Smooth muscle cell of the brain vasculature (primary cell): ENCODE measurements at regions not wholly inside any gene's neighbourhood (a gene's known extent, or its start where the extent isn't known, plus 50 kb on each side); places are given as distances from the start of the nearest gene placed in this dataset.

Experiments
- DNase-seq: peaks from one replicate; pipeline ENCODE4 v3.0.0-alpha.2; 2012; ENCODE audit warnings: low read depth, low spot score

GRCh38 chr5:167248257-167248656 is 1043.2 kb upstream of the WWC1 start:
- DNase-seq, result no peak

- no peak for DNase-seq
These were observed 1040.4 kb upstream of the WWC1 start for GRCh38 chr5:167250996-167251395.

GRCh38 chr5:167254132-167254531 is 1037.3 kb upstream of the WWC1 start:
- DNase-seq, result no peak

GRCh38 chr5:167255926-167256325 is 1035.5 kb upstream of the WWC1 start:
- no peak for DNase-seq

- no peak for DNase-seq
These were observed 1031.6 kb upstream of the WWC1 start for GRCh38 chr5:167259806-167260205.

GRCh38 chr5:167261309-167262100 is 1029.9 kb upstream of the WWC1 start:
- no peak for DNase-seq

GRCh38 chr5:167263185-167263584 is 1028.3 kb upstream of the WWC1 start:
- no peak for DNase-seq

GRCh38 chr5:167264348-167264747 is 1027.1 kb upstream of the WWC1 start:
- no peak for DNase-seq

GRCh38 chr5:167268337-167268736 is 1023.1 kb upstream of the WWC1 start:
- no peak for DNase-seq

GRCh38 chr5:167269146-167269545 is 1022.3 kb upstream of the WWC1 start:
- no peak for DNase-seq

- DNase-seq, result no peak
These were observed 1020.4 kb upstream of the WWC1 start for GRCh38 chr5:167271081-167271480.

- DNase-seq, result no peak
These were observed 1019.9 kb upstream of the WWC1 start for GRCh38 chr5:167271511-167271910.

GRCh38 chr5:167280111-167280510 is 1011.3 kb upstream of the WWC1 start:
- peak; percentile 69 for DNase-seq

- no peak for DNase-seq
These were observed 1009.5 kb upstream of the WWC1 start for GRCh38 chr5:167281925-167282324.

GRCh38 chr5:167283691-167284090 is 1007.8 kb upstream of the WWC1 start:
- DNase-seq, result no peak

GRCh38 chr5:167284222-167284890 is 1007.1 kb upstream of the WWC1 start:
- no peak for DNase-seq

GRCh38 chr5:167285591-167285990 is 1005.9 kb upstream of the WWC1 start:
- no peak for DNase-seq

- no peak for DNase-seq
These were observed 1004.6 kb upstream of the WWC1 start for GRCh38 chr5:167286891-167287290.

- DNase-seq, result no peak
These were observed 1001.0 kb upstream of the WWC1 start for GRCh38 chr5:167290478-167290877.

- peak; percentile 63 for DNase-seq
These were observed 996.4 kb upstream of the WWC1 start for GRCh38 chr5:167294882-167295680.

GRCh38 chr5:167295681-167296005 is 995.8 kb upstream of the WWC1 start:
- no peak for DNase-seq

- DNase-seq, result no peak
These were observed 995.4 kb upstream of the WWC1 start for GRCh38 chr5:167296066-167296465.

- no peak for DNase-seq
These were observed 994.8 kb upstream of the WWC1 start for GRCh38 chr5:167296661-167297060.
